Activated CD8-positive, alpha-beta memory T cell treated with anti-CD3 and anti-CD28 coated beads for 24 hours (primary cell): ENCODE measurements at regions not wholly inside any gene's neighbourhood (a gene's known extent, or its start where the extent isn't known, plus 50 kb on each side); places are given as distances from the start of the nearest gene placed in this dataset.
A peak's percentile ranks its signal among the peaks of the same experiment; 100 is the strongest.

Source experiments
- DNase-seq: peaks from one replicate; pipeline ENCODE4 v3.0.0-alpha.2; 2020

DNA sequence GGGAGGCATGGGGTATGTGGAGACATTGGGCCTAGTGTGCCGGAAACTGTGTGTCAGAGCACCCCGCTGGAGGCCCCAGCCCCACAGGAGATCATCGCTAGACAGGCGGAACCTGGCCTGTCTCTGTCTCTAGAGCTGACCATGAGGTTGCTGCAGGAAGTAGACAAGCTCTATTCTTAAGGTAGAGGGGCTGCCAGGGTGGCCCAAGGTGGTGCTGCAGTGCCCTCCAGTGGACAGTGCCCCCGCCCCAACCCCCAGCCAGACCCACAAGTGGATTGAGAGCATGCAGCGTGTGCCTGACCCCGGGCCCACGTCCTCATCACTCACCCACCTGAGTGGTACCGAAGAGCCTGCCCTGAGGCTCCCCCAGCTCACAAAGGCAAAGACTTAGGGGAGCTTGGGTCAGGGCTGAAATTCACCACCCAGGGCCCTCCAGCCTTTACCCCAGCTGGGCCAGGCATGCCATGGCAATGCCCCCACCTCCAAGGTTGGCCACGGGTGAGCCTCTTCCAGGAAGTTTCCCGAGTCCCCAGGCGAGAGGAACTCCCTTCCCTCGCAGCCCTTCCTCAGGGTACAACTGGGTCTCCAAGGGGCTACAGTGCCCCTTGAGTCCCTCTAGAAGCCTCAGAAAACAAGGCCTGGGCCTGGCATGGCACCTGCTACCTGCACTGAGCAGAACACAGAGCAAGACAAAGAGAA is 155.0 kb downstream of the TTC32 start:
- no peak for DNase-seq

DNA sequence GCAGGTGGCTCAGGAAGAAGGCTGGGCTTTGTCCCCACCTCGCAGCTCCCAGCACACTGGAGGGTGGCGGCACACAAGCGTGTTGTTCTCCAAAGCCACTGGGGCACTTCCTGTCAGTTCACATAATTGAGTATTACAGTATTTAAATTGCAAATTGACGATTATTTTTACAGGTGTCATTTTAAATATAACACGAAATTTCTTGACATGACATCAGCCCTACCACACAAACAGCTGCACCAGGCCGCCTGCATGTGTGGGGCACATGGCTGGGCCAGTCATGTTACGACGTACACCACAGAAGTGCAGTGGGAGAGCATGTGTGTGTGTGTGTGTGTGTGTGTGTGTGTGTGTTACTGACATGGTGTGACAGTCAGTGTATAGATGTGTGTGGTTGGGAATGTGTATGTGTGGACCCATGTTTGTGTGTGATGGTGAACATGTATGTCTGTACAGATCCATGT is 155.6 kb downstream of the TTC32 start:
- DNase-seq = no peak

DNA sequence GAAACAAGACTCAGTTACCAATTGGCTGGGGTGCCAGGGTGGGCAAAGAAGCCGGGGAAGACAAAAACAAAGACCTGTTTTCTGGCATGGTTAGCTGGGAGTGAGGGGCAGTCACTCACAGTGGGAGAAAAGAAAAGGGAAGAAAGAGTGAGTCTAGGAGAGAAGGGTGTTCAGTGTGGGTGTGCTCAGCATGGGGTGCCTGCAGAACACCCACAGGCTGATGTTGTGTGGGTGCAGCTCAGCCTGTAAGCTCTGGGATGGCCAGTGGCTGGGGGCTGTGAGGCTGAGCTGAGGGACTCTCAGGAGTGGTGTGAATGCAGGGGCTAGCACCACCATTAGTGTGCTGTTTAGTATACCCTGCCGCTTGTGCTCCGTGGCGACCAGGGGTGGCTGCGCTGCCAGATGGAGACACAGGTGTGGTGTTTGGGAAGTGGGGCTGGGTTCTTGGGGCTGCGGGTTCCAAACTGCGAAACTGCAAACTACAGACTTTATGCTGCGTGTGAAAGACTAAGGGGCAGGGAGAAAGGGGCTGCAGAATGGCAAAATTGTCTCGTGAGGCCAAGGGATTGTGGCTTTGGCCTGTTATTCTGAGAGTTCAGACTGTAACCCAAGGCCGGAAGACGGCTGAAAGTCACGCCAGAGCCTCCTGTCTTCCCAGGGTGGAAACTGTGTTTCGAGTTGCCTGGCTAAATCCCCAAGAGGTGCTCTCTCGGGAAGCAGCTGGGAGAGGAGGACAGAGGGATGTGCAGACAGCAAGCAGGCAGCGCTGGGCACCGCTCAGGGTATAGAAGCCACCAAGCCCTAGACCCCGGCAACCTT is 156.3 kb downstream of the TTC32 start:
- peak; percentile 21 for DNase-seq

DNA sequence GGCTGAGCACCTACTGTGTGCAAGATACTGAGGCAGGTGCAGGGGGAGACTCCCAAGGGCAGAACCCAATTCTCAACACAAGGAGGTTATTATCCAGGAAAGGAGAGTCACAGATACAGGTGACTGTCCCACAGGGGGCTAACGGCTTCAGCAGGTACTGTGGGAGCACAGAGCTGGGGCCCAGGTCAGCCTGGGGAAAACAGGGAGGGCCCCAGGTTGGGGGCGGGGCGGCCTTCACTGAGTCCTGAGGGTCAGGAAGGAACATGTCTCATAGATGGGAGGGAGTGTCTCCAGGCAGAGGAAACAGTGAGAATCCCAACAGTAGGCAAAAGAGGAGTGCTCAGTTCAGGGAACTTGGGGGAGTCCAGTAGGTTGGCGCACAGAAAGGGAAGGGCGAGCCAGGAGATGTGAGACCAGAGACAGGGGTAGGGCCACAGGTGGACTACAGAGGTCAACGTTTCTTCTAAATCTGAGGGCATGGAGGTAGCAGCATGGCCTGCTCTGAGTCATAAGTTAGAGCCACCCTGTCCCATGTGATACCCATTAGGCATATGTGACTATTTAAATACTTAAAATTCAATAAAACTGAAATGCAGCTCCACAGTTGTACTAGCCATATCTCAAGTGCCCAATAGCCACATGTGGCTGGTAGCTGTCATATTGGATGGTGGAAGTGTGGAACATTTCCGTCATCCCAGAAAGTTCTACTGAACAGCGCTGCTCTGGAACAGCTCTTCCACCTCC is 157.2 kb downstream of the TTC32 start:
- DNase-seq = no peak

DNA sequence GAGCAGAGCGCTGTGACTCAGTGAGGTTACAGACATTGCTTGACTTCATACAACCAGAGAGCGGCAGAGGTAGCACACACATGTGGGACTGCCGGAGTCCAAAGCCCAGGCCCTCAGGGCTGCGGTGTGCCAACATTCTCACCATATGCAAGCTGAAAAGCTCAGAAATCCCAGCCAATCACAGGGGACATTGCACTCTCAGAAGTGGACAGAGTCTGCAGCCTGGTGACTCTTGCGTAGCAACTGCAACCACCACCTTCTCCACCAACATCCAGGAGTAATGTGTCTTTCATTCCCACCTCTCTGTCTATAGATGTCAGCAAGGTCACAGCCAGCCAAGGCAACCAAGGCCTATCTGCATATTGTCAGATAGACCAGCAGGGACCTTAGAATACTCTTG is 158.1 kb downstream of the TTC32 start:
- no peak for DNase-seq

DNA sequence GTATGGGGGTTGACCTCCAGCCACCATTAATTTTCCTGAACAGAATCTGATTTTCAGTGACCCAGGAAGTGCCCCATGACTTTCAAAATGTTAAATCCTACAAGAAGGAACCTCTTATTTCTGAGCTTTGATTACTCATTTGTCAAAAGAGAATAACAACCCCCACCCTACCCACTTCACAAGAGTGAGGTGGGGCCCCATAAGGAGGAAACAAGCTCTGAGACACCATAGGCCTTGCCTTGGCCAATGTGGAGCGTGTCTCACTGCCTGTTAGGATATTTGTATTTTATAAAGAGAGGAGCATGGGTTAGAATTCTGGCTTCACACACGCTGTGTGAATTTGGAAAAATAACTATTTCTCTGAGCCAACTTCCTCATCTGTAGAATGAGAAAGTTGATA is 158.9 kb downstream of the TTC32 start:
- no peak for DNase-seq

DNA sequence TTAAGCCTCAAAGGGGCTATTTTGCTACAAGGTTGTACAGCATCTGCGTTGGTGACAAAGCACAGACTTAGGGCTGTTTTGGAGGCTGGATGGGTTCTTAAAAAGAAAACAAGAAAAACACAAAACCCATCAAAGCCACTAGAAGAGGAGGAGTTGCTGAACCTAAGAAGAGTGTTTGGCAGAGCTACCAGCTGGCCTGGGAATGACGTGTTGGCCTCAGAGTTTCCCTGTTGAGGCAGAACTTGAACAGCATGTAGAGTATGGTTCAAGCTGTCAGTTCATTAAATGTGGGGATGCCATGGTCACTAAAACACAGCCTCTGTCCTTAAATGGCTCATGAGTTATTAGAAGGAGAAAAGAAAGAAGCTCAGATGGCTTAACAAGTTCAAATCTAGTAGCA is 162.5 kb downstream of the TTC32 start:
- DNase-seq = no peak

DNA sequence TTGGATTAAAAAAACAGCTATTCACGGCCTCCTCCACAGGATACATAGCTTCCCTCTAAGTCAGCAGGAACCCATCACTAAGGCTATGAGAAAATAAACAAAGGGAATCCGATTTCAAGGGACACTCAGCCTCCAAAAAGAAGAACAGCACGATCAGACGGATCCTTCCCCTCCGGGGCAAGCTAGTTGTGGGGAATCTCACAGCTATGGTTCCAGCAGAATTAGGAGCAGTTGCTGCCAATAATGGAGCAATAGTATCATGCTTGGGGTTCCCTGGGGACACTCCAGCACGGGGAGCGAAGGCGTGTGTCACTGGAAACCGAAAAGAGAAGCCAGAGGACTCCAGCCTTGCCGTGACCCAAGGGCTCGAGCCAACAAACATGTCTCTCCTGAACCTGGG is 163.1 kb downstream of the TTC32 start:
- DNase-seq = no peak

DNA sequence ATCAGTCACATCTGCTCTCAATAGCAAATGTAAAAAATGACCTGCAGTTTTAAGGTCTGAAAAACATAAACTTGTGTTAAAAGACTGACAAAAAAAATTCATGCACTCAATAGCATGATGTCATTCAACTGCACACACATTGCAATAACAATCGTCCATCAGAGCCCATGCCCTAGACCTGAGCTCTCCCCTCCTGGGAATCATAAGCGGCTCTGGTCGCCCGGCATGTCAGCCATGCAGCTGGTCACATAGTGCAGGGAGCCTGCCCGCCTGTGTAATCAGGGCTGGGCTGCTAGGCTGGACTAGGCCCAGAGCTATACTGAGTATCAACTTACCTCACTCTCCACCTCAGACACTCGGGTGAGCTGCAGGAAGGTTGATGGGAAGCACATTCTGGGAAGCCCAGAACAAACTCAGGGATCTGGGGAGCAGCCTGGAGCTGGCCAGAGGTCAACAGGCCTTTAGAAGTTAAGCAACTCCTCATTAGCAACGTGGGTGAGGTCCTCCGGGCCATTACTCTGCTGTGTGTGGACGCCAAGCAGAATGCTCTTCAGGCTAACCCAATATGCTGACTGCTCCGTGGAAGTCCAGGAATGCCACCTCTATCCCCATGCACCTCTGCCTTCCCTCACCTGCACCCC is 165.5 kb downstream of the TTC32 start:
- no peak for DNase-seq

DNA sequence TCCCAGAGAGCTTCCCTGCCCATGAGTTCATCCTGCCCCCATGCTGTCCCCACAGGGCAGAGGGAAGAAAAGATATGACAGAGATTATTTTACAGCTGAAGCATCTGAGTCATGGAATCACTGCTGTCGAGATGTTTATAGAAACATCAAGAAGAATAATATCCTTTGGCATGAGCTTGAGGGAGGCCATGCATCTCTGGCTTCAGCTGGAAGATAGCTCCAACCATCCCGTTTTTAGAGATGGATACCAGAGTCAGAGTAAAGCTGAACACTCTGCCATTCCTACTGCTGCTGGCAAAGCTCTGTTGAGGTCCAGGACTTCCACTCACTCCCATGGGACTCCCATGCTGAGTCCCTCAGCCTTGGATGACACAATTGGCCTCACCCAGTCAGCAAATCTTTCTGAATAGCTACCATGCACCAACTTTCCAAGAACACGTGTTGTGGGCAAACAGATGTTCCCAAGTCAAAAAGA is 167.8 kb downstream of the TTC32 start:
- no peak for DNase-seq

DNA sequence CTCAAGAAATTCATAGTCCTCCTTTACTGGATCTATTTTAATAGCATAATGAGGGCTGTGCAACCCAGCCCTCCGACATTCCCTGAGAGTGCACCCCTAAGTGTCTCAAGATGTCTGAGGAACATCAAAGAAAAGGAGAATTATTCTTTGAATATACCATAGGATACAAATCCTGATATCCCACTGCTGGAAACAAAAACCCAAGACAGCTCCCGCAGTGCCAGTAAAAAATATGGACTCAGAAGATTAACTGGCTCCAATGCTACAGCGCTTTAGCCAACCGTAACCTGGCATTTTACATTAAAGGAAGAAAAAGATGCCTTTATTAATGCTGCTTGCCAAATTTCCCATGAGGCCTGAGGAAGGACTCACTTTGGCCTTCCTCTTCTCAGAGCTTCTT is 168.4 kb downstream of the TTC32 start:
- DNase-seq = no peak

DNA sequence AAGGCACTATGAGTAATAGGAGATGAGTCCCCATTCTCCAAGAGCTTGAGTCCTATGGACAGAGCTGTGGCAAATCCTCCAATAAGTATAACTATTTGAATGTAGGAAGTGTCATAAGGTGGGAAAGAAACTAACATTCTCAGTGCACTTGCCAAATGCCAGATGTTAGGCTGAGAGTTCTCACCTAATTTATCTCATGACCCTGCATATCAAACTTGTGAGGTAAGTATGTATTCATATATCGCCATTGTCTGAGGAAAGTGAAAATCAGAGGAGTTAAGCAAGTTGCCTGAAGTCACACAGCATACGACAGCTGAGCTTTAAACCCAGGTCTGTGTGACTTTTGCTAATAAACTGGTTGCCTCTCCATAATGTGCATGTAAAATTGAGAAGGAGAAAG is 169.5 kb downstream of the TTC32 start:
- no peak for DNase-seq

DNA sequence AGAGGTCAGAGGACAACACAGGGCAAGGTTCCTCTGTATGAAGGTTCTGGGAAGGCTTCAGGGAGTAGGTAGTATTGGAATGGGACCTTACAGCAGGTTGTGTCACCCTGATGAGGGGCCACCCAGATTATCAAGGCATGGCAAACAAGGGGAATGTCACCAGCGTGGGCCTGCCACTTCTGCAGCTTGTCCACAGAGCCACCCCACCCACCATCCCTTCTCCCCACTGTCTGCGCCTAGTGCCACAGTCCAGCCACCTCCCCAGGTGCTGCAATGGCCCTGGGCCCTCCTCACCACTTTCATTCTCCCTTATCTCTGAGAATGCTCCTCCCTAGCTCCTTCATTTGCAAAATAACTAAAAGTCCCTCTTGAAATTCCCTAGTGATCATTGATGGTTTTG is 170.3 kb downstream of the TTC32 start:
- DNase-seq = no peak

DNA sequence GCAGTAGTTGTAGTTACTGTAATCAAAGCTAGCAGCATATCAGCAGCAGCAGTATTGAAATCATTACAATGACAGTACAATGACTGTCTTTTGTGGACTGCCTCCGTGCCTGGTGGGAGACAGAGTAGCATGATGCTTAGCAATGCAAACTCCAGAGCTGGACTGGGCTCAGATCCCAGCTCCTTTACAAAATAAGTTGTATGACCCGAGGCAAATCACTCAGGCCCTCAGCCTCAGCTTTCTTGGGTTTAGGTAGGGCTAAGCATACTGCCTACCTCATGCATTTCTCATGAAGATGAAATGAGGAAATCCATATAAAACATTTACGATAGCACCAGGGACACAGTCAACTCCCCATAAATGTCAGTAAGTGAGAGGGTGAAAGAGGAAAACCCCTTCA is 170.7 kb downstream of the TTC32 start:
- no peak for DNase-seq

DNA sequence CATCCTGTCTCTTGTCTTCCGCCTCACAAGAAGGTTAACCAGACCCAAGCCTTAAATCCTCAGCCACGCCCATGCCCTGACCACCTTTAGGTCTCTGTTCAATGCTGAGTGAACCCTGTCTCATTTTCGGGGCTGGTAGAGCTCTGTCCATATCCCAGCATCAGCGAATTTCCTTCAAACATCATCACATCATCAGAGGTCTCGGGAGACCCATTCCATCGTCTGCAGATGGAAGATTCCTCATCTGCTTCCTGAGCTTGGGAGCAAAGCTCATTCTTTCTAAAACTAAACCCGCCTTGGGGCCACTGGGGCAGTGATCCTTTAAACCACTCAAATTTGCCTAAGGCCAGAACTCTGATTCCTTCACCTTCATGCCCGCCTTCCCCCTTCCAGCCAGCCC is 173.7 kb downstream of the TTC32 start:
- DNase-seq = no peak

DNA sequence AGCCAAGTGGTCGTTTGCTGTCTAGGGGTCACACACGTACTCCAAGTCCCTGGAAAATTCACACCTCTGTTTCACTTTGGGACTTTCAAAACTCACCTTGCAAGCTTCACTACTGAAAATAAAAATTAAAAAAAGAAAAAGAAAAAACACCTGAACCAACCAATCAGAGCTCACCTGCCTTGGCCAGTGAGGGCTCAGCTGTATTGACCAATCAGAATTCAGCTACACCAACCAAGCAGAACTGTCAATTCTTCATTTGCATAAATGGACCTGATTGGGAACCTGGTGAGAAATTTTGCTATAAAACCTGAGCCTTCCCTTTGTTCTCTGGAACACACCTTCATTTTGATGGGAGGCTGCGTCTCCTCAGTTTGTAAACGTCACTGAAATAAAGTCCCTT is 176.4 kb downstream of the TTC32 start:
- DNase-seq = no peak

DNA sequence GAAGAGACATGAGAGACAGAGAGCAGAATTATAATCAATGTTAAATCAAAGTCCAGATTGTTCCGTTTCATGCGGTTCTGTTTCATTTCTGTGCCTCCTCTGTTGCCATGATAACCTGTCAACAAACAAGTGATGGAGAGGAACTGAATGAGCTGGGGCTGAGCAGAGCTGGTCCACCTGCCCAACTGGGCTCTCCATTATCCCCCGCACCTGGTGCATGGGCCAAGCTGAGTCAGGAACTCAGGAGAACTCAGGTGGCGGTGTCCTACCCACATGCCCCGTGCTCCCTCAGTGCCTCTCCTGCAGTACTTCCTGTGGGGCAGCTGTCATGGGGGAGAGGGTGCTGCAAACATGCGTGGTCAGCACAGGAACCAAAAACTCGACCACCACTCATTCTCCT is 178.8 kb downstream of the TTC32 start:
- no peak for DNase-seq

DNA sequence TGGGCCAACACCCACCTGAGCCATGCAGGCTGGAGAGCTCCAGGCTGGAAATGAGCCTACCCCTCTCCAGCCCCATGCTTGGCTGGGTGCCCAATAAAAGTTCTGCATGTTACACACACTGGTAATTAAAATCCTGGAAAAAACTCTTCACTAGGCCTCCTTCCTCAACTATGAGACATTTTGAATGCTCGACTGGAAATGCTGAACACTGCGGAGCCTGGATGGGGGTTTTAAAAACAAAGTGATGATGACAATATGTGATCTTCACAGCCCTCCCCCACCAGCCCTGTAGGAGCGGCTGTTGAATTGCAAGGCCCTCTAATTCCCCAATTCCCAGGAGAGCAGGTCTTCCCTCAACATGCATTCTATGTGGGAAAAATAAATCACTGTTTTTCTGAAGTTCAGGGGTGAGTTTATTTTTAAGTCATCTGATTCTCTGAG is 179.2 kb downstream of the TTC32 start:
- no peak for DNase-seq

DNA sequence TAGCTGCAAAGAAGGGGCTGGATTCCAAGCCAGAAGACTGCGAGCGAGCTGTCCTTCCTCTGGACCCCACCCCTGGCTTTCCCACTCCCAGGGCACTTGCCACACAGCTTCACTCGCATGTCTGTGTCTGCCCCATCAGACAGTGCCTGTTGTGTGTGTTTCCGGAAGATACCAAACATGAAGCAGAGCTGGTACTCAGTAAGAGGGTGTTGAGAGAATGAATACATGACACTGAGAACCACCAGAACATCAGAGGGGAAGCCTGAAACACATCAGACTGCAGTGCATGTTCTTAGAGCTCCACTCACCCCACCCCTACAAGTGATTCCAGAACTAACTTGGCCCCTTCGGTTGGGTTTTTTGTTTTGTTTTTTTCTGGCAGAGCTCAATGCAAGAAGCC is 181.5 kb downstream of the TTC32 start:
- no peak for DNase-seq

DNA sequence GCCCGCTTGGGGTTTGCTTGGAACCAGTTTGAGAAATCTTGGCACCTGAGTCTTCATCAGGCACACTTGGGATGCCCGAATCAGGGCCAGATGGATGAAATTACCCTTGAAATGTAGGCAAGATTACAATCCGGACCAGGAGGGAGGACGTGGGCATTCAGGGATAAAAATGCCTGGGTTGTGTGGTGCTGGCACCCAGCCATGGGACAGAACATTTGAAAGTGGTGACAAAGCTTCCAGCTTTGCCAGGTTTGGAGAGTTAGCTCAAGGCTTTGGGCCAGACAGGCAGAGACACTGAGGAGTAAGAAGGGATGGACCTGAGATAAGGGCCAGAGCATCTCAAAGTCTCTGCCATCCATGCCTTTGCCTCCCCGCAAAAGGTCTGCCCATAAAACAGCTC is 182.2 kb downstream of the TTC32 start:
- no peak for DNase-seq

DNA sequence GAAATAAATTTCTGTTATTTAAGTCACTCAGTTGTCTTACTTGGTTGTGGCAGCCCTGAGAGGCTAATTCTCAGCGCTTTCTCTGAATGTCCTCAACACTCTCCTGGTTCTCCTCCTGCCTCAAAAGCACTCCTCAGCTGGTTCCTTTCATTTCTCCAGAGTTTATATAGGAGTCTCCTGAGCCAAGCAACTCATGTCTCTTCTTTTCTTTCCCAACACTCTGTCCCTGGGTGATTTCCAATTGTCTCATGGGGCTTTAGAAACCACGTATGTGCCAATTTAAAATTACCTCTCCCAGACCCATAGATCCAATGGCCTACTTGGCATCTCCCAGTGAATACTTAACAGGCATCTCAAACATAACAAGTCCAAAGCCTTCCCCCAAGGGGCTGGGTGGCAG is 184.3 kb downstream of the TTC32 start:
- DNase-seq = no peak

DNA sequence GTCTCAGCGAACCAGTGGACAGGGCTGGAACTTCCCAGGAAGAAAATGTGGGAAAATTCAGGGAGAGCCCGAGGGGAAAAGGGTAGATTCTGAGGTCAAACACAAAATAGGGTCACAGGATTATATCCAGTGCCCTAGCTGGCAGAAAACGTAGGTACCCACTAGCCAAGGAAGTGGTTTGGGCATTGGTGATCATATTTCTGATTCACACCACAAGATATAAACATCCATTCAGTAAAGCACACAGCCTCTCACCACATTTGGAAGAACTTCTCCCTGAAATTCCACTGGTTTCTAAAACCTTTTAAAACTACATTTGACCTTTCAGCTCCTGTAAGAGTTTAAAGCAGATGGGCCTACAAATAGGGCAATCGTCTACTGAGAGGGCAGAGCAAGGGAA is 186.9 kb downstream of the TTC32 start:
- DNase-seq = no peak

DNA sequence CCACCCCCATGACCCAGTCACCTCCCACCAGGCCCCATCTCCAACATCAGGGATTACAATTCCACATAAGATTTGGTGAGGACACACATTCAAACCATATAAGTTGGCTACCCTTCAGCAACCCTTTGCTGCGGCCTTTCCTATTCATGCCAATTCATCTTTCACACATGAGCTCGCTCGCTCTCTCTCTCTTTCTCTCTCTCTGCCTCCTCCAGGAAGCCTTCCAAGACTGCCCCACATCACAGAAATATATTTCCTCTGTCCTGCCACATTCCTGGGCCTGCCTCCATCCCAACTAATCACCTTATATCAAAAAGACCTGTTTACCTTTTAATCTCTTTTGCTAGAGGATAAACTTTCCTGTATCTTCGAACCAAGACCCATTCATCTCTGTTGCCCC is 188.9 kb downstream of the TTC32 start:
- DNase-seq = no peak
